Loucy (cell line): ENCODE measurements at regions not wholly inside any gene's neighbourhood (a gene's known extent, or its start where the extent isn't known, plus 50 kb on each side); places are given as distances from the start of the nearest gene placed in this dataset.
"Not testable (repeated sequence)": the region's sequence is repeated elsewhere in the genome, so short reads cannot be mapped to it uniquely, and the experiment has no call there.

Experiments
- EZH2phosphoT487 ChIP-seq: fragments of 200-600 bp; IDR thresholded peaks from 2 replicates; pipeline ENCODE4 v1.6.1; 2018; ENCODE audit warnings: antibody characterized with exemption, mild to moderate bottlenecking, moderate library complexity, borderline replicate concordance
- TF ChIP-seq, protein P1 (sequence below): fragments of 200-600 bp; sonication (generic); conservative IDR thresholded peaks from 2 replicates; pipeline ENCODE4 v1.5.1; 2014; ENCODE audit warnings: mild to moderate bottlenecking, antibody characterized with exemption, low read length

DNA sequence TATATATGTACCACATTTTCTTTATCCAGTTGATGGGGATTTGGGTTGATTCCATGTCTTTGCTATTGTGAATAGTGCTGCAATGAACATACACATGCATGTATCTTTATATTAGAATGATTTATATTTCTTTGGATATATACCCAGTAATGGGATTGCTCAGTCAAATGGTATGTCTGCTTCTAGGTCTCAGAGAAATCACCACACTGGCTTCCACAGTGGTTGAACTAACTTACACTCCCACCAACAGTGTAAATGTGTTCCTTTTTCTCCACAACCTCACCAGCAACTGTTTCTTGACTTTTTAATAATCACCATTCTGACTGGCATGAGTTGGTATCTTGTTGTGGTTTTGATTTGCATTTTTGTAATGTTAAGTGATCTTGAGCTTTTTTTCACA is 452.2 kb upstream of the FLRT2 start:
- TF ChIP-seq, protein P1, sequence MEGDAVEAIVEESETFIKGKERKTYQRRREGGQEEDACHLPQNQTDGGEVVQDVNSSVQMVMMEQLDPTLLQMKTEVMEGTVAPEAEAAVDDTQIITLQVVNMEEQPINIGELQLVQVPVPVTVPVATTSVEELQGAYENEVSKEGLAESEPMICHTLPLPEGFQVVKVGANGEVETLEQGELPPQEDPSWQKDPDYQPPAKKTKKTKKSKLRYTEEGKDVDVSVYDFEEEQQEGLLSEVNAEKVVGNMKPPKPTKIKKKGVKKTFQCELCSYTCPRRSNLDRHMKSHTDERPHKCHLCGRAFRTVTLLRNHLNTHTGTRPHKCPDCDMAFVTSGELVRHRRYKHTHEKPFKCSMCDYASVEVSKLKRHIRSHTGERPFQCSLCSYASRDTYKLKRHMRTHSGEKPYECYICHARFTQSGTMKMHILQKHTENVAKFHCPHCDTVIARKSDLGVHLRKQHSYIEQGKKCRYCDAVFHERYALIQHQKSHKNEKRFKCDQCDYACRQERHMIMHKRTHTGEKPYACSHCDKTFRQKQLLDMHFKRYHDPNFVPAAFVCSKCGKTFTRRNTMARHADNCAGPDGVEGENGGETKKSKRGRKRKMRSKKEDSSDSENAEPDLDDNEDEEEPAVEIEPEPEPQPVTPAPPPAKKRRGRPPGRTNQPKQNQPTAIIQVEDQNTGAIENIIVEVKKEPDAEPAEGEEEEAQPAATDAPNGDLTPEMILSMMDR, result not testable (repeated sequence)
- TF ChIP-seq EZH2phosphoT487, result not testable (repeated sequence)
